ENCODE measurements at regions not wholly inside any gene's neighbourhood (a gene's known extent, or its start where the extent isn't known, plus 50 kb on each side); places are given as distances from the start of the nearest gene placed in this dataset.

GRCh38 chr3:55218577-55218976, 268.5 kb downstream of the WNT5A start:
- no peak for DNase-seq

DNA sequence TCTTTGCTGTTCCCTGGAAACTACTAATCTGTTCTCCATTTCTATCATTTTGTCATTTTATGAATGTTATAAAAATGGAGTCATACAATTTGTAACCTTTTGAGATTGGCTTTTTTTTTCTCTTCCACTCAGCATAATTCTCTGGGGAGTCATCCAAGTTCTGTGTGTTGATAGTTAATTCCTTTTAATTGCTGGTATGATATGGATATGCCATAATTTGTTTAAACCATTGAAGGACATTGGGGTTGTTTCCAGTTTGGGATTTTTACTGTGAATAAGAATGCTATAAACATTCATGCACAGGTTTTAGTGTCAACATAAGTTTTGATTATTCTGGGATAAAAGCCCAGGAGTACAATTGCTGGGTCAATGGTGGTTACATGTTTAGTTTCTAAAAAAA, 279.4 kb downstream of the WNT5A start:
- no peak for DNase-seq

DNA sequence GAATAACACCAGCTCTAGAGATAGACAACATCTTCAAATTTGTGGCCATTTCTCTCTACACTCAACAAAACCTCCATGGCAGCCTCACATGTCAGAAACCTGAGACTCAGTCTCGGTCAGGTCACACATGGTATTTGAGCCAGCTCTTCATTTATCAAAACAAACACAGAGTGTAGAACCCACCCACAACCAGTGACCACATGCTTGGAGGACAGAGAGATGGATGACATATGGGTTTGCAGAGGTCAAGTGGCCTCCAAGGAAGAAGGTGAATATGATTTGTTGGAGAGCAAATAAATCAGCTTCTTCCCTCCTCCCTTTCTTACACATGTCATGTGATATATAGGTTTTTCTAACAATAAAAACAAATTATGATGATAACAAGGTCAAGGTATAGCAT, 278.1 kb upstream of the LRTM1 start:
- no peak for DNase-seq

- DNase-seq = no peak
Observed at GRCh38 chr3:55204417-55204816, 276.6 kb upstream of the LRTM1 start.

DNA sequence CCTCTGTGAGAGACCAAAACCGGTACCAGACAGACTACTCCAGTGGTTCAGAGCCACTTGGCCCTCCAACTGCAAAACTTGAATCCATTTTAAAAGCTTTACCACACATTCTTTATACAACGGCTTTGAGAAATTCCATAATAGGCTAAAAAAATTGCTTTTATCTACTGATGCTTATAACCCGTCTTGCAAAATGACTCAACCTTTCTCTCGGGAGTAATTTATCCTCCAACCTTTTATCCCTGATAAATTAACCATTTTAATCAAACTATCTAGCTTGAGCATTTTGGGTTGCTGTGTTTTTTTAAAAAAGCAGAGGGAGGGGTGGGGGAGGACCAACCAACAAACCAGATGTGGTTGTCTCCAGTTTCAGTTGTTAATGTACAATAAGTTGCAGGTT, 275.7 kb upstream of the LRTM1 start:
- no peak for DNase-seq

DNA sequence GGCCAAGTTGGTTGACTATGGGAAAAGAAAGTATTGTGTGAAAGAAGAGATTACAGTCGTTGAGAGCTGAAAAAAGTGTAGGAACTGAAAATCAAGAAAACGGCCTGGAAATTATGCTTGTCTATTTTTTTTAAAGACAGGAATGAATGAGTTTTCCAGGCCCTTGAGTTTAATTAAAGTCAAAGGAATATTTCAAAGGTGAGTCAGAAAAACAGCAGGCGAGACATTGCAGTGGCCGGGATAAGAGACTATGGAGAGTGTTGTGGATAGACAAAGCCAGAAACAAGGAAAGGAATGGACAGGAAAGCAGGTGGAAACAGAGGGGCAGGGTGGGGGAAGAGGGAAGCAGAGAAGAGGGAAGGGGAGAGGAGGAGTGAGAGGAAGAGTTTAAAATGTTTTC, 275.1 kb upstream of the LRTM1 start:
- DNase-seq = no peak

DNA sequence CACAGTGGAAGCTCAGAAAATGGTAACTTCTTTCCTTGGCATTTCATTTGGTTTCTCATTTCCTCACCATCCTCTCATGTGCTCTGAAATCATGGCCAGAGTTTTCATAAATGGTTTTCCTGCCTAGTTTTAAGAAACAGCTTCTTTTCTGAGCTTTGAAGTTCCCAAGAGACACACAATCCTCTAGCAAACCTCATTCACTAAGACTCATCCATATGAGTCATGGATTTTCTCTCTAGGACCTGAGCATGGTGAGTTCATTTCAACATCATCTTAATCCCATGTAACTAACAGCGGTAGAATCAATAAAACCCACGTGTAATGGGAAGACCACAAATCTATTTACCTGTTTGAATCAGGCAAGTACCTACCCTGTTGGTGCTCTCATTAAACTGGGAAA, 274.5 kb upstream of the LRTM1 start:
- no peak for DNase-seq

DNA sequence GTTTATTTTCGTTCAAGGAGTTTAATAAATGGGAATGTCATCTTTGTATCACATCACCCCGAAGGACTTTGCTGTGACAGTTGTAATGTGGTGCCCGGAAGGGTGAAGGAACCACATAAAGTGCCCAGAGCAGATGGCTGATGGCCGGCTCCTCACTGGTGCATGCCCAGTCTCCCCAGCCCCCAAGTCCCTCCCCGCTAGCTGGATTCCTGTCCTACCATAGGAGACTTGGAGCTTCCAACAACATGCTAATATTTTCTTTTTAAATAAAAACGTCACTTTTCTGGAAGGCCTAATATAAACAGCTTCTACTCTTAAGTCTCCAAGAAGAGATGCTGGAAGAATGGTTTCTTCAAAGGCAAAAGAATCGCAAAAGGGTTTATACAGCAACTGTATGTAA, 273.9 kb upstream of the LRTM1 start:
- no peak for DNase-seq

- no peak for DNase-seq
Observed at GRCh38 chr3:55200906-55201305, 273.0 kb upstream of the LRTM1 start.

DNA sequence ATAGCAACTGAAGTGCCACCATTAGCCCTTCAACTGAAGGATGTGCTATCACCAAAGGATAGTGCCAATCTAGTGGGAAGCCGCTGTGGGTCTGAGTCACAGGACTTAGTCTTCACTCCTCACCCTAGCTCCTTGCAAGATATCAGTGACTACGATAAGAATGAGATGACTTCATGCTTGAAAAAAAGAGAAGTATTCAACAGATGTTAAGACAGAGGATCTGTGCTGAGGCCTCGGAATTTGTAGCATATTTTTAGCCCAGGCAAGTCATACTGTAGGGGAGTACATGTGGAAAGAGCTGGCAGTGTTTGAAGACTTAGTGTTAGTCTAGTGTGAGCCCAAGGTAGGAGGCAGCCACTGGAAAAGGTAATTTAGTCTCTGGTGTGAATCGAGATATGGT, 270.7 kb upstream of the LRTM1 start:
- DNase-seq = no peak

DNA sequence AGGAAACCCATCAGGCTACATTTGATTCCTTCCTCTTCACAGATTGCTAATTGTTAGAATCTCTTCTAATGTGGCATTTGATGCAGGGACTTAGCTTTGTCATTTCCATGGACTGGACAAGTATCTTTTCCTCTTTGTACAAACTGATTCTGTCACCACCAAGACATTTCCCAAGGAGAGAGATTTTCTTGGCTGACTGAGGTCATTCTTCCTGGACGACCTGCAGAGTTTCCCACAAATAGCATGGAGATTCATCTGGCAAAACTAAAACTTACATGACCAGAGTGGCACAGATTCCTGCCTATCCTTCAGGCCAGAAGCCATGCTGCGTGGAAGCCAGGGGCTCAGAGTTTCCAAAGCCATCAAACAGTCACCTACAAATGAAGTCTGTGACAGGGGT, 269.2 kb upstream of the LRTM1 start:
- DNase-seq = no peak

DNA sequence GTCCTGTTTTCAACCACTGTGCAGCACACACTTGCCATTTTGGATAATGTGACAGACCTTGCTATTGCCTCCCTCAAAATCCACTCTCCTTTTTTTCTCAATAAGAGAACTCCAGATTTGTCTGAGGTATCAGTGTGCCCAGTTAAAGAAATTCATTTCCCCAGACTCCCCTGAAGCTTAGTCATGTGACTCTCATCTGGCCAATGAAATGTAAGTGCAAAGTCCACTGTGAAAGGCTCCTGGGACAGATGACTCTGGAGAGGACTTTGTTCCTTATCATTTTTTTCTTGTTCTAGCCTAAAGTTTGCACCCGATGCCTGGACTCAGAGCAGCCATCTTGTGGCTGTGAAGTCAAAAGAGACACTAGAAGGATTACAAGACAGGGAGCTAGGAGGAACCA, 268.6 kb upstream of the LRTM1 start:
- DNase-seq = no peak

GRCh38 chr3:55194376-55194775, 266.5 kb upstream of the LRTM1 start:
- DNase-seq = no peak

DNA sequence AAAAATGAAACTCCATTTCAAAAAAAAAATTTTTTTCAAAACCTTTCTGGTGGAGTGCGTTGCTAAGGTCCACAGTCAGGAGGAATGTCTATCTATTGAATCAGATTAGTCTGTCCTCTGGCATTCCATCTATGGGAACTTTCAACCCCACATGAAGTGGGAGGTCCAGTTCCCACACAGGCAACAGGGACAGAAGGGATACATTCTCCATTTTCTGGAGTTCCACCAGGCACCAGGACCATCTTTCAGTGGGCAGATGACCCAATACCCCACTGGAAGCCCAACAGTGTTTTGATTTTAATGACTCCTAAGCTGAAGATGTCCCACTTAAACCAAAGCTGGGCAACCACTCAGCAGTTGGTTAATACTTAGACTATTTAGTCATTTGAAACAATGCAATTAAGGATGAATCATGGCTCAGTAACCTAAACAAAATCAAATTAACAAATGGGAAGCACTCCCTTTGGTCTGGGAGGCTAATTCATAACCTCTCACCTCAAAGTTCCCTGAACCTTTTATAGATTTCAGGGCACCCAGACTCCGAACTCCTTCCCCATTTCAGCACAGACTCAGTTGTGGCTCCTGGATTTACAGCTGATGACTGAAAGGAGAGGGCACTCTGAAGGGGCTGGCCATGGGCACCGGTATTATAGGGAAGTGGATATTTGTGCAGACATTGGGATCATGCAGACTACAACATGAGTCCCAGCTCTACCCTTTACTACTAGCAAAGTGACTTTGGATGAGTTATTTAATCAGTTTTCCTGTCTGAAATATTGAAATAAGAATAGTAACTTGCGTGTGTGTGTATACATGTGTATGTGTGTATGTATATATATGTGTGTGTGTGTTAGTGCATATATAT, 264.3 kb upstream of the LRTM1 start:
- no peak for DNase-seq

GRCh38 chr3:55190331-55190730, 262.5 kb upstream of the LRTM1 start:
- no peak for DNase-seq

DNA sequence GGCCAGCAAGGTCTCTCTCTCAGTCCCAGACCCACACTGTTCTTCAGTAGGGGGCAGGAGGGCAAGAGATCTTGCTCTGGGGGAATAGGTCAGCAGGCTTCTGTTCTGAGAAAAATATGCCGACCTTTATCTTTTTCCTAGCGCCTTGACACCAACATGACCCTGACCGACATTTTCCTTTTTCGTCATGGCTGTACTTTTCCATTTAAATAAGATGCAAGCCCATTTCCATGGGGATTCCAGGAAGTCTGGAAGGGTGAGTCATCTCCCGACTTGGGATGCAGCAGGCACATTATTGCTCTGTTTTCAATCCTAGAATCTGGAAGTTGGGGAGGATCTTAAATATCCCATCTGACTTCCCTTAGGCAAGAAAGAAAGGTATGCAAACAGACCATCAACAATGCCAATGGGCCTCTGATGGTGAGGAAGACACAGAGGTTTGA, 261.5 kb upstream of the LRTM1 start:
- DNase-seq = no peak

DNA sequence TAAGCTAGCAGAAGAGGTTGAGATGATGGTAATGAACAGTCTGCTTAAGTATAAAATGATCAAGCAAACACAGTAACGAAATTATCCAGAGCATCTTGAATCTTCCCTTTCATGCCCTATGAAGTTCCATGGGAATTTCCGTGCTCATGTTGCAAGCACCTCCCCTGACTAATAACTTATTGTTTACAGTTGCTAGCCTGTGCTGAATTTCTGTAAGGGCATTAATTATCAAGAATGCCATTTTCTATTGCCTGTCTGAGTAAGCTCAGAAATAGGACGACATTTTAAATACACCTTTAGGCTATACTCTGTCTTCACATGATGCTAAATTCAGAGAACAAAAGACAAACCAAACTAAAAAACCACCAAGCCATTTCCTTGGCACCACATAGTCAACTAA, 257.5 kb upstream of the LRTM1 start:
- no peak for DNase-seq

GRCh38 chr3:55183201-55183600, 255.3 kb upstream of the LRTM1 start:
- DNase-seq = no peak

DNA sequence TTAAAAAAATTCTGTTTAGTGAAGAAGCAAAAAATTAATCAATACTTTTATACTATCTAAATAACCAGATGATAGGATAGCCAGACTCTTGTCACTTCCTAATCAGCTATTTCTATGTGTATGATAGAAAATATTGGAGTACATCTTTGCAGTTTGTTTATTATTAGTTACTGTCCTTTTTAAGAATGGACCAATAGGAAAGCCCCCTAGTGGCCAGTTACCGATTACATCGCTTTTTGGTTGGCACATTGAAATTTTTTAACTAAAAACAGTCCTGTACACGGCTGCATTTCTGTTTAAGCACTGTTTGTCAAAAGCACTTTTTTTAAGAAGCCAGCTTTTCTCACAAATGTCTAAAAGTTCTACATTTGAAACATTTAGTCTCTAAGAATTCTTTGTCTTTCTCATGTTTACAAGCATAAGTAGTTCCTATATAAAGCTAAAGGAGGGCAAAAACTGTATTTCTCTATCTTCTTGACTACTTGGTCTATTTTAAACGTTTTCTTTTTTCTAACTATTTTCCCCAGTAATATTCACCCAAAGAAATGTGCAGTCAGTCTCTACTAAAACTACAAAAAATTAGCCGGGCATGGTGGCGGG, 253.2 kb upstream of the LRTM1 start:
- peak; percentile 1 for DNase-seq

DNA sequence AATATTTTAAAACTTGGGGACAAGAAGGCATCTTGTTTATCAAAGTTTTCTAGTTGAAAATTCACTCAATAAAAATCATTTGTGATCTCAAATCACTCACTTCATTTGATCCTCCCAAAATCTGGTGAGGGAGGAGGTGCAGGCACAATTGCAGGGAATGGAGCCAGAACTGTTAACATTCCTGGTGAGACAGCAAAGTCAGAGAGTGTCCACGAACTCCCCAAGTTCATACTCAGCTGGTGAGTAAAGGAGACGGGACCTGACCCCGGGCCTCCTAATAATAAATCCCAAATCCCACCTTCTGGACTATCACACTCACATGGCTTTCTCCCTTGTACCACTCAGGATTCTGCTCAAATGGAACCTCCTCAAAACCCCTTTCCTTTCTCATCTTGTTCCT, 252.3 kb upstream of the LRTM1 start:
- DNase-seq = no peak

DNA sequence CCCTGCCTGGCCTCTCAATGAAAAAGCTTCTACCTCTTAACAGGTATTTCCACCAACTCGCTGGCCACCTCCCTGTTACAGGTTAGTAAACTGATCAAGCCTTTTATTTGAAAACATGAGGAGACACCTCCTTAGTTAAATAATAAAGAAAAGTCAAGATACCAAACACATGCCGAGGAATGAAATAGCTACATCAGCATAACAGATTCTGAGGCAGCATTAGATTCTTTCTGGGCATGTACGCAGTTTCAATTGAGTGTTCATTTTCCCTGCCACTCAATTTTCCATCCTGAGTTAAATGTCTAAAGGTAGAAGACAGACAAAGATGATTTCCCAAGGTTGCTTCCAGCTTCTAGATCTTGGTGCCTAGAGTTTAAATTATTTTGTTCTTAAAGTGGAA, 250.5 kb upstream of the LRTM1 start:
- DNase-seq = no peak

- DNase-seq = no peak
Observed at GRCh38 chr3:55177749-55178148, 249.9 kb upstream of the LRTM1 start.

GRCh38 chr3:55175423-55175822, 247.6 kb upstream of the LRTM1 start:
- no peak for DNase-seq

GRCh38 chr3:55174747-55175146, 246.9 kb upstream of the LRTM1 start:
- no peak for DNase-seq

- DNase-seq = no peak
Observed at GRCh38 chr3:55173504-55173903, 245.6 kb upstream of the LRTM1 start.

Measured in NCI-H2171 treated with DMSO at 0.1 percent for 48 hours (cell line).